ENCODE measurements at regions not wholly inside any gene's neighbourhood (a gene's known extent, or its start where the extent isn't known, plus 50 kb on each side); places are given as distances from the start of the nearest gene placed in this dataset.

GRCh38 chr11:90286640-90287039 is 63.8 kb upstream of the CHORDC1 start:
- in situ Hi-C loops (cut with MboI; ENCODE audit: low sequenced_read_pairs) = no loop called here
- H2AK5ac ChIP-seq (ENCODE audit: low read depth, low read length) = no peak overlapping the region
- POLR2A ChIA-PET (ENCODE audit: unreplicated experiment) = no interaction called here

More at GRCh38 chr11:90286640-90287039, 63.8 kb upstream of the CHORDC1 start:
- ATAC-seq (ENCODE audit: low read depth) (no peak), DNase-seq (no peak)
- Histone ChIP-seq H2BK20ac (ENCODE audit: low read depth, low read length) (no peak overlapping the region), H4K8ac (ENCODE audit: low read depth in 2 of 2, low read length in 2 of 2) (no peak overlapping the region), H2BK5ac (ENCODE audit: low read depth, low read length, poor library complexity, severe bottlenecking) (no peak overlapping the region), H3K14ac (replicated peaks; ENCODE audit: low read depth, low read length) (no peak overlapping the region), H2BK15ac (ENCODE audit: low read depth, low read length) (no peak overlapping the region), H3K56ac (ENCODE audit: extremely low read depth, insufficient read depth, low read length) (no peak overlapping the region), H3K4me2 (ENCODE audit: low read depth, low read length) (no peak overlapping the region), H3K79me1 (ENCODE audit: low read depth in 1 of 2, low read length in 2 of 2) (no peaks in the 10 kb centered on the region), H2BK120ac (ENCODE audit: low read depth, low read length) (no peak overlapping the region), H3K36me3 (ENCODE audit: control insufficient read depth, insufficient read depth, low read length) (no peaks in the 10 kb centered on the region), H3K27ac (ENCODE audit: insufficient read depth, low read length) (no peak overlapping the region), H3K18ac (ENCODE audit: low read depth, low read length) (no peak overlapping the region), H3K4me3 (ENCODE audit: insufficient read depth, low read depth, low read length) (no peak overlapping the region), H2AFZ (replicated peaks; ENCODE audit: low read length, poor library complexity) (no peak overlapping the region), H3K23ac (ENCODE audit: low read depth, low read length) (no peak overlapping the region), H4K91ac (ENCODE audit: insufficient read depth, low read depth, low read length) (no peak overlapping the region), H3K9me1 (ENCODE audit: insufficient read depth, low read length) (no peaks in the 10 kb centered on the region), H2AK9ac (replicated peaks; ENCODE audit: low read depth, low read length, poor library complexity) (no peak overlapping the region), H3K27me3 (ENCODE audit: control insufficient read depth, insufficient read depth, low read length) (no peaks in the 10 kb centered on the region), H4K5ac (ENCODE audit: low read depth, low read length) (no peak overlapping the region), H3K9me3 (ENCODE audit: control insufficient read depth, insufficient read depth, low read length) (peaks cover 4% of the 10 kb centered on the region; the same call in 1 of the 2 replicates), H3K9ac (ENCODE audit: low read depth, low read length) (no peak overlapping the region), H4K20me1 (ENCODE audit: insufficient read depth, low read length) (no peaks in the 10 kb centered on the region), H3K4me1 (ENCODE audit: control insufficient read depth, insufficient read depth, low read length) (no peaks in the 10 kb centered on the region), H3K4ac (ENCODE audit: low read depth, low read length) (no peak overlapping the region)
- no CpG with 5 or more reads among the region's 2 CpGs for WGBS, 2 experiments (ENCODE audit: extremely low coverage in 2 of 2, insufficient read length in 1 of 2)
- intact Hi-C loops (cut with micrococcal nuclease) = loop anchor here (5.0 kb wide), 1 partner anchor 961 kb away; no protein-coding TSS in a partner anchor
- dilution Hi-C loops (cut with HindIII; ENCODE audit: low sequenced_read_pairs, unreplicated experiment) = no loop called here
- no TSS peak for BruUV-seq (replicated peaks)
- TF ChIP-seq, protein P1, sequence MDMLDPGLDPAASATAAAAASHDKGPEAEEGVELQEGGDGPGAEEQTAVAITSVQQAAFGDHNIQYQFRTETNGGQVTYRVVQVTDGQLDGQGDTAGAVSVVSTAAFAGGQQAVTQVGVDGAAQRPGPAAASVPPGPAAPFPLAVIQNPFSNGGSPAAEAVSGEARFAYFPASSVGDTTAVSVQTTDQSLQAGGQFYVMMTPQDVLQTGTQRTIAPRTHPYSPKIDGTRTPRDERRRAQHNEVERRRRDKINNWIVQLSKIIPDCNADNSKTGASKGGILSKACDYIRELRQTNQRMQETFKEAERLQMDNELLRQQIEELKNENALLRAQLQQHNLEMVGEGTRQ (IDR thresholded peaks at IDR 0.05; ENCODE audit: low read depth, low read length) = no peak
- TF ChIP-seq MAFK (IDR thresholded peaks at IDR 0.05; ENCODE audit: low read depth, low read length) = no peak
- no peak for TF ChIP-seq BHLHE40 (IDR thresholded peaks at IDR 0.05; ENCODE audit: low read depth, low read length)
- no peak for TF ChIP-seq NFE2L2 (IDR thresholded peaks at IDR 0.05; ENCODE audit: low read depth, low read length)
- no peak for TF ChIP-seq SMC3 (IDR thresholded peaks at IDR 0.05; ENCODE audit: low read depth, low read length)
- TF ChIP-seq CEBPB (IDR thresholded peaks at IDR 0.05; ENCODE audit: low read depth, low read length) = no peak
- CTCF ChIA-PET = no interaction called here

Measured in IMR-90 (cell line).